A549 (cell line): ENCODE measurements at regions not wholly inside any gene's neighbourhood (a gene's known extent, or its start where the extent isn't known, plus 50 kb on each side); places are given as distances from the start of the nearest gene placed in this dataset.

ENCODE experiments used
- EP300 ChIP-seq, 2 experiments: fragments of >200 bp; sonication (Bioruptor Twin); formaldehyde crosslinking; IDR thresholded peaks; 2 replicates in 1 of 2; 3 replicates in 1 of 2; pipeline ENCODE4 v1.6.1; 2016 to 2017
- POLR2A ChIP-seq: IDR thresholded peaks from 2 replicates; pipeline ENCODE4 v1.6.1; 2012; ENCODE audit warnings: mild to moderate bottlenecking, low read length
- RNF2 ChIP-seq: fragments of 200-600 bp; sonication (generic); IDR thresholded peaks from 2 replicates; pipeline ENCODE4 v1.6.1; 2016; ENCODE audit warnings: low read depth, mild to moderate bottlenecking, antibody characterized with exemption, moderate library complexity, borderline replicate concordance
- SREBF2 ChIP-seq: fragments of 450-650 bp; IDR thresholded peaks from 2 replicates; pipeline ENCODE4 v1.6.1; 2014; ENCODE audit warnings: mild to moderate bottlenecking, moderate library complexity
- TF ChIP-seq, protein P1 (sequence below): fragments of >200 bp; sonication (Bioruptor Twin); formaldehyde crosslinking; IDR thresholded peaks from 3 replicates; pipeline ENCODE4 v1.5.1; 2016
- TF ChIP-seq, protein P2 (sequence below): fragments of 150-350 bp; IDR thresholded peaks from 2 replicates; pipeline ENCODE4 v1.6.1; 2014; ENCODE audit warnings: low read depth, mild to moderate bottlenecking, low read length

DNA sequence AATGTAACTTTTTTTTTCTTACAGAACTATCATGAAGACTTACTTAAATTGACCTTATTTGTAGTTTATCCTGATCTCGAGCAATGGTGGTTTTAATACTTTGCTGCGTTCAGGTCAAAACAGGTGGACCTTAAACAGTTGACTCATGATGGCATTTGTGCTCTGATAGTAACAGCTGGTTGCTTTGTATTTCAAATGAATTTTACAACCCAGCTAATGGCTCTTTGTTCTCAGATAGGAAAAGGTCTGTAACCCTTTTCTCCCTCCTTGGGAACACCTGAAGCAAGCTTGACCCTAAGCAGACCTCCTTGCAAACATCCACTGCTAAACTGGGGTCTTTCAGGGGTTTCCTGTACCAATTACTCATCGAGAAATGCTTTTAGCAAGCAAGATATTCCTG, 79.2 kb downstream of the F11 start:
- TF ChIP-seq RNF2, result no peak
- TF ChIP-seq, protein P1, sequence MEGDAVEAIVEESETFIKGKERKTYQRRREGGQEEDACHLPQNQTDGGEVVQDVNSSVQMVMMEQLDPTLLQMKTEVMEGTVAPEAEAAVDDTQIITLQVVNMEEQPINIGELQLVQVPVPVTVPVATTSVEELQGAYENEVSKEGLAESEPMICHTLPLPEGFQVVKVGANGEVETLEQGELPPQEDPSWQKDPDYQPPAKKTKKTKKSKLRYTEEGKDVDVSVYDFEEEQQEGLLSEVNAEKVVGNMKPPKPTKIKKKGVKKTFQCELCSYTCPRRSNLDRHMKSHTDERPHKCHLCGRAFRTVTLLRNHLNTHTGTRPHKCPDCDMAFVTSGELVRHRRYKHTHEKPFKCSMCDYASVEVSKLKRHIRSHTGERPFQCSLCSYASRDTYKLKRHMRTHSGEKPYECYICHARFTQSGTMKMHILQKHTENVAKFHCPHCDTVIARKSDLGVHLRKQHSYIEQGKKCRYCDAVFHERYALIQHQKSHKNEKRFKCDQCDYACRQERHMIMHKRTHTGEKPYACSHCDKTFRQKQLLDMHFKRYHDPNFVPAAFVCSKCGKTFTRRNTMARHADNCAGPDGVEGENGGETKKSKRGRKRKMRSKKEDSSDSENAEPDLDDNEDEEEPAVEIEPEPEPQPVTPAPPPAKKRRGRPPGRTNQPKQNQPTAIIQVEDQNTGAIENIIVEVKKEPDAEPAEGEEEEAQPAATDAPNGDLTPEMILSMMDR, result no peak
- TF ChIP-seq, protein P2, sequence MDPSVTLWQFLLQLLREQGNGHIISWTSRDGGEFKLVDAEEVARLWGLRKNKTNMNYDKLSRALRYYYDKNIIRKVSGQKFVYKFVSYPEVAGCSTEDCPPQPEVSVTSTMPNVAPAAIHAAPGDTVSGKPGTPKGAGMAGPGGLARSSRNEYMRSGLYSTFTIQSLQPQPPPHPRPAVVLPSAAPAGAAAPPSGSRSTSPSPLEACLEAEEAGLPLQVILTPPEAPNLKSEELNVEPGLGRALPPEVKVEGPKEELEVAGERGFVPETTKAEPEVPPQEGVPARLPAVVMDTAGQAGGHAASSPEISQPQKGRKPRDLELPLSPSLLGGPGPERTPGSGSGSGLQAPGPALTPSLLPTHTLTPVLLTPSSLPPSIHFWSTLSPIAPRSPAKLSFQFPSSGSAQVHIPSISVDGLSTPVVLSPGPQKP, result no peak
- no peak for TF ChIP-seq SREBF2
- no peak for TF ChIP-seq POLR2A
- no peak for TF ChIP-seq EP300 (IDR thresholded peaks at IDR 0.05)
